HL-60 (cell line): ENCODE measurements at regions not wholly inside any gene's neighbourhood (a gene's known extent, or its start where the extent isn't known, plus 50 kb on each side); places are given as distances from the start of the nearest gene placed in this dataset.

Source experiments
- CTCF ChIP-seq: IDR thresholded peaks from one replicate; pipeline ENCODE4 v1.5.1; 2011; ENCODE audit warnings: low read length, control low read depth, inconsistent platforms; ENCODE audit not compliant: insufficient read depth
- GABPA ChIP-seq: IDR thresholded peaks from 2 replicates; pipeline ENCODE4 v1.6.1; 2012; ENCODE audit warnings: low read depth

- no peak for TF ChIP-seq CTCF
- no peak for TF ChIP-seq GABPA
These were observed 1568.7 kb downstream of the RPA4 start for GRCh38 chrX:98452456-98452855.
